Endothelial cell of umbilical vein (primary cell): ENCODE measurements at regions not wholly inside any gene's neighbourhood (a gene's known extent, or its start where the extent isn't known, plus 50 kb on each side); places are given as distances from the start of the nearest gene placed in this dataset.

ENCODE experiments used
- EZH2 ChIP-seq: IDR thresholded peaks from 2 replicates; pipeline ENCODE4 v1.6.1; 2012; ENCODE audit warnings: borderline replicate concordance, low read depth, mild to moderate bottlenecking, moderate library complexity, low read length, inconsistent platforms; ENCODE audit not compliant: severe bottlenecking
- JUN ChIP-seq: IDR thresholded peaks from 2 replicates; pipeline ENCODE4 v1.6.1; 2011; ENCODE audit warnings: borderline replicate concordance, low read depth; ENCODE audit not compliant: insufficient read length, insufficient read depth
- MYC ChIP-seq: IDR thresholded peaks from one replicate; pipeline ENCODE4 v1.6.1; 2011; ENCODE audit warnings: mild to moderate bottlenecking, low read depth, low read length
- POLR2A ChIP-seq: IDR thresholded peaks from 2 replicates; pipeline ENCODE4 v1.6.1; 2012; ENCODE audit warnings: low read depth, mild to moderate bottlenecking, control low read depth, low read length
- POLR2AphosphoS5 ChIP-seq: IDR thresholded peaks from 2 replicates; pipeline ENCODE4 v1.6.1; 2012; ENCODE audit warnings: low read depth, mild to moderate bottlenecking, control low read depth, low read length, moderate library complexity; ENCODE audit not compliant: insufficient read depth
- TF ChIP-seq, protein P1 (sequence below), 2 donors: IDR thresholded peaks; 1 replicate in 1 of 2; 2 replicates in 1 of 2; pipeline ENCODE4 v1.5.1; 2011; ENCODE audit warnings: low read length in 2 of 2, mild to moderate bottlenecking in 2 of 2, moderate library complexity in 2 of 2, control low read depth in 1 of 2, inconsistent platforms in 1 of 2, low read depth in 1 of 2; ENCODE audit not compliant: insufficient read depth in 1 of 2; ENCODE audit errors: extremely low read depth in 1 of 2

DNA sequence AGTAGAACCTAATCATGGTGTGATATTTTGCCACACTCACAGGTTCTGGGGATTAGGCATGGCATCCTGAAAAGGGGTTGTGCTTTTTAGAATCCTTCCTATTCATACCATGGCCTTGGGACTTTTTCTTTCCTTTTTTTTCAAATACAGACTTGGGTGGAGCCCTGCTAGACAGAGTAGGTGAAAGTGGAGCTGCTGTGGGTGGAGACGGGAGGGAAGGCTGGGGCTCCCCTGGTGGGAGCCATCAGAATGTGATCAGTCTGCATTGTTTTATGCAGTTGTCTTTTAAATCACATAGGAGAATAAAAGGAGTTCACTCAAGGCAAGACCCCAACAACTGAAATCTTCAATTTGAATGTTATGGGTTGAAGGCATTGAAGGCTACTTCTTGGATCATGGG, 130.2 kb downstream of the VAPA start:
- TF ChIP-seq EZH2 (no peak), POLR2AphosphoS5 (no peak), POLR2A (no peak), MYC (no peak), JUN (no peak)
- TF ChIP-seq, protein P1, sequence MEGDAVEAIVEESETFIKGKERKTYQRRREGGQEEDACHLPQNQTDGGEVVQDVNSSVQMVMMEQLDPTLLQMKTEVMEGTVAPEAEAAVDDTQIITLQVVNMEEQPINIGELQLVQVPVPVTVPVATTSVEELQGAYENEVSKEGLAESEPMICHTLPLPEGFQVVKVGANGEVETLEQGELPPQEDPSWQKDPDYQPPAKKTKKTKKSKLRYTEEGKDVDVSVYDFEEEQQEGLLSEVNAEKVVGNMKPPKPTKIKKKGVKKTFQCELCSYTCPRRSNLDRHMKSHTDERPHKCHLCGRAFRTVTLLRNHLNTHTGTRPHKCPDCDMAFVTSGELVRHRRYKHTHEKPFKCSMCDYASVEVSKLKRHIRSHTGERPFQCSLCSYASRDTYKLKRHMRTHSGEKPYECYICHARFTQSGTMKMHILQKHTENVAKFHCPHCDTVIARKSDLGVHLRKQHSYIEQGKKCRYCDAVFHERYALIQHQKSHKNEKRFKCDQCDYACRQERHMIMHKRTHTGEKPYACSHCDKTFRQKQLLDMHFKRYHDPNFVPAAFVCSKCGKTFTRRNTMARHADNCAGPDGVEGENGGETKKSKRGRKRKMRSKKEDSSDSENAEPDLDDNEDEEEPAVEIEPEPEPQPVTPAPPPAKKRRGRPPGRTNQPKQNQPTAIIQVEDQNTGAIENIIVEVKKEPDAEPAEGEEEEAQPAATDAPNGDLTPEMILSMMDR (IDR thresholded peaks at IDR 0.05; ENCODE audit: extremely low read depth in 1 of 2, insufficient read depth in 1 of 2, low read depth in 1 of 2, low read length in 2 of 2), result no peak
